PFSK-1 (cell line): ENCODE measurements at regions not wholly inside any gene's neighbourhood (a gene's known extent, or its start where the extent isn't known, plus 50 kb on each side); places are given as distances from the start of the nearest gene placed in this dataset.

ENCODE experiments used
- FOXP2 ChIP-seq: optimal IDR thresholded peaks from 2 replicates; pipeline ENCODE3; 2011; ENCODE audit warnings: borderline replicate concordance, control low read depth, inconsistent platforms; ENCODE audit not compliant: insufficient read depth; ENCODE audit errors: extremely low read length, extremely low read depth
- POLR2AphosphoS5 ChIP-seq: IDR thresholded peaks from 2 replicates; pipeline ENCODE4 v1.6.1; 2012; ENCODE audit warnings: low read depth, mild to moderate bottlenecking, control low read depth, low read length, moderate library complexity
- SIN3A ChIP-seq: IDR thresholded peaks from 2 replicates; pipeline ENCODE4 v1.6.1; 2012; ENCODE audit warnings: mild to moderate bottlenecking, low read length, moderate library complexity, borderline replicate concordance; ENCODE audit not compliant: insufficient read depth
- TAF1 ChIP-seq: IDR thresholded peaks from 2 replicates; pipeline ENCODE4 v1.6.1; 2012; ENCODE audit warnings: low read length, control low read depth, borderline replicate concordance; ENCODE audit not compliant: insufficient read depth
- TF ChIP-seq, protein P1 (sequence below), 2 experiments: IDR thresholded peaks; 2 replicates each; pipeline versions ENCODE4 v1.6.1 to v1.8.0; 2011 to 2012; ENCODE audit warnings: low read depth in 2 of 2, low read length in 2 of 2, control low read depth in 1 of 2, inconsistent platforms in 1 of 2, mild to moderate bottlenecking in 1 of 2, moderate library complexity in 1 of 2; ENCODE audit not compliant: insufficient read depth in 1 of 2

DNA sequence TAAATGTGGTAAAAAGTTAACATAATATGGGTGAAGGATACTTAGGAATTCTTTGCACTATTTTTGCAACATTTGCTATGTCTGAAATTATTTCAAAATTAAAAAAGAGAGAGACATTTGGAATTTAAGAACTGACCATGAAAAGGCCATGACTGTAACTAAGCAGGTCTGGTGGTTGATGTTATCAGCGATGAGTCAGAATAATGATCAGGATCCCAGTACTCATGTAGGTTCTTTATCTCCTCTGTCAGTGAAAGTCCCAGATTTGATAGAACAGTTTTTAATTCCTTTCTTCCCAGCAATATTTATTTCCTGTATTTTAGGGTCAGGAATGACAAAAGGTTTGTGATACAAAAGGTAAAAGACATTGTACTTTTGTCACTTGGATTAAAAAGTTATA is 242.4 kb upstream of the ZNF521 start:
- TF ChIP-seq FOXP2 = no peak
- TF ChIP-seq TAF1 = no peak
- TF ChIP-seq POLR2AphosphoS5 = no peak
- TF ChIP-seq, protein P1, sequence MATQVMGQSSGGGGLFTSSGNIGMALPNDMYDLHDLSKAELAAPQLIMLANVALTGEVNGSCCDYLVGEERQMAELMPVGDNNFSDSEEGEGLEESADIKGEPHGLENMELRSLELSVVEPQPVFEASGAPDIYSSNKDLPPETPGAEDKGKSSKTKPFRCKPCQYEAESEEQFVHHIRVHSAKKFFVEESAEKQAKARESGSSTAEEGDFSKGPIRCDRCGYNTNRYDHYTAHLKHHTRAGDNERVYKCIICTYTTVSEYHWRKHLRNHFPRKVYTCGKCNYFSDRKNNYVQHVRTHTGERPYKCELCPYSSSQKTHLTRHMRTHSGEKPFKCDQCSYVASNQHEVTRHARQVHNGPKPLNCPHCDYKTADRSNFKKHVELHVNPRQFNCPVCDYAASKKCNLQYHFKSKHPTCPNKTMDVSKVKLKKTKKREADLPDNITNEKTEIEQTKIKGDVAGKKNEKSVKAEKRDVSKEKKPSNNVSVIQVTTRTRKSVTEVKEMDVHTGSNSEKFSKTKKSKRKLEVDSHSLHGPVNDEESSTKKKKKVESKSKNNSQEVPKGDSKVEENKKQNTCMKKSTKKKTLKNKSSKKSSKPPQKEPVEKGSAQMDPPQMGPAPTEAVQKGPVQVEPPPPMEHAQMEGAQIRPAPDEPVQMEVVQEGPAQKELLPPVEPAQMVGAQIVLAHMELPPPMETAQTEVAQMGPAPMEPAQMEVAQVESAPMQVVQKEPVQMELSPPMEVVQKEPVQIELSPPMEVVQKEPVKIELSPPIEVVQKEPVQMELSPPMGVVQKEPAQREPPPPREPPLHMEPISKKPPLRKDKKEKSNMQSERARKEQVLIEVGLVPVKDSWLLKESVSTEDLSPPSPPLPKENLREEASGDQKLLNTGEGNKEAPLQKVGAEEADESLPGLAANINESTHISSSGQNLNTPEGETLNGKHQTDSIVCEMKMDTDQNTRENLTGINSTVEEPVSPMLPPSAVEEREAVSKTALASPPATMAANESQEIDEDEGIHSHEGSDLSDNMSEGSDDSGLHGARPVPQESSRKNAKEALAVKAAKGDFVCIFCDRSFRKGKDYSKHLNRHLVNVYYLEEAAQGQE (IDR thresholded peaks at IDR 0.05; ENCODE audit: insufficient read depth in 1 of 2, low read depth in 2 of 2, low read length in 2 of 2) = no peak
- TF ChIP-seq SIN3A = no peak

DNA sequence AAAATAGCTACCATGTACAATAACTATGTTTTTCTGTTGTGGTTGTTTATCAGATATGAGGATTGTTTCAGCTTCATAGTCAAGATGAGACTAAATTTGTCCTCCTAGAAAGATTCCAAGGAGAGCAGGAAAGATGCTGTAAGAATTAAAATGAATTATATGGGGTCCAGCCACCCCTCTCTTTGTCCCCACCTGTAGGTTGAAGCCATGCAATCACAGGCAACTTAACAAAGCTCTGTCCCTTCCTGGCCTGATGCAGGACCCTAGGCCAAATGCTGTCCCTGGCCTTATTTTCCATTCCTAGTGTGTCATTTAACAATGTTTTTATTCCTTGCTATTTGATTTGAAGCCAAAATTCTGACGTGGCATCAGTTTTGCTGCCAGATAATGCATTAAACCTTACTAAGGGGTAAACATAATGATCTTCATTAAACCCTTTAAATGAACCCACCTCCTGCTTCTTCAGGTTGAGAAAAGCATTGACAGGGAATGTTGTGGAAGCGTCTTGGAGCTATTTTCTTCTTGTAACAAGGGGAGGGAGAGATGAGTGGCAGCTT is 240.9 kb upstream of the ZNF521 start:
- TF ChIP-seq SIN3A = no peak
- no peak for TF ChIP-seq POLR2AphosphoS5
- no peak for TF ChIP-seq TAF1
- TF ChIP-seq, protein P1 (IDR thresholded peaks at IDR 0.05; ENCODE audit: insufficient read depth in 1 of 2, low read depth in 2 of 2, low read length in 2 of 2) = no peak
- no peak for TF ChIP-seq FOXP2

DNA sequence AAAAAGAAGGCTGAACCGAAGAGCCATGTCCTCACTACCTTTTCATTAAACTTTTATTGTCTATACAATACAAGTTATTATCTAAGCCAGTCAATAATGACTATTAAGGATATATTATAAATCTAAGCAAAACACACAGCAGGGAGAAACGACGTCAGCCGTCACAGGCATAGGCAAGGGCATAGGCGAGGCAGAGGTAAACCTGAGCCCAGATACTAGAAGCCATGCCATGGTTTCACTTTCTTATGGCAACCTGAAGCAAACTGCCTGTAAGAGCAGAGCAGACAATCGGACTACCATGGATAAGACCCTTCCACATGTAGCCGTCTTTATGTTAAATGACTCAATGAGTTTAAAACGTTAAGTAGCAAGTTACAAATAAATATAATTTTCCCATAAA is 238.5 kb upstream of the ZNF521 start:
- TF ChIP-seq POLR2AphosphoS5 (no peak), TAF1 (no peak), SIN3A (no peak), FOXP2 (no peak)
- TF ChIP-seq, protein P1 (IDR thresholded peaks at IDR 0.05; ENCODE audit: insufficient read depth in 1 of 2, low read depth in 2 of 2, low read length in 2 of 2) = no peak

DNA sequence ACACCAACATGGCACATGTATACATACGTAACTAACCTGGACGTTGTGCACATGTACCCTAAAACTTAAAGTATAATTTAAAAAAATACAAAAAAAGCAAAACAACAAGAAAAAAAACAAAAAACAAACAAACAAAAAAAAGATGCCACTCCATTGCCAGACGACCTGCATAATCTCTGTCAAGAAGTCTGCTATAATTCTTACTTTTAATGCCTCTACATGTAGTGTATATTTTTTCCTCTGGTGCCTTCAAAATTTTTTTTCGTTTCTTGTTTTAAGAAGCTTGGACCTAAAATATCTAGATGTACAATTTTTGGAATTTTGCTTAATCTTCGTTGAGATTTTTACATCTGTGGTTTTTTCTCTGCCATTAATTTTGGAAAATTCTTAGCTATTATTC is 235.6 kb upstream of the ZNF521 start:
- TF ChIP-seq, protein P1 (IDR thresholded peaks at IDR 0.05; ENCODE audit: insufficient read depth in 1 of 2, low read depth in 2 of 2, low read length in 2 of 2) = no peak
- TF ChIP-seq FOXP2 = no peak
- no peak for TF ChIP-seq POLR2AphosphoS5
- TF ChIP-seq TAF1 = no peak
- TF ChIP-seq SIN3A = no peak

DNA sequence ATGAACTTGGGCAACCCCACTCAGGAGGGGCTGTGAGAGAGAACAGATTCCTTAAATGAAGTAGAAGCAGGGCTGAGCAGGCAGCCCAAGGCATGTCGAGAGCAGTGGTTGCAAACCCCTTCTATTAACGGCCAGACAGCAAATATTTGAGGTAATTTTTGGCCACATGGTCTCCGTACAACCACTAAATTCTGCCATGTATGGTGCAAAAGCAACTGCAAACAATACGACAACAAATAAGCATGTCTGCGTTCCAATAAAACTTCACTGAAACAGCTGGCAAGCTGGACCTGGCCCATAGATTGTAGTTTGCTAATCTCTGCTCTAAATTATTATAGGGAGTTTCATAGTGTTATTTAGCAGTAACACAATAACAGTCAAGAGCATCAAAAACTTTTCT is 217.0 kb upstream of the ZNF521 start:
- no peak for TF ChIP-seq FOXP2
- no peak for TF ChIP-seq SIN3A
- TF ChIP-seq POLR2AphosphoS5 = no peak
- no peak for TF ChIP-seq TAF1
- TF ChIP-seq, protein P1 (IDR thresholded peaks at IDR 0.05; ENCODE audit: insufficient read depth in 1 of 2, low read depth in 2 of 2, low read length in 2 of 2) = no peak
